ENCODE measurements at regions not wholly inside any gene's neighbourhood (a gene's known extent, or its start where the extent isn't known, plus 50 kb on each side); places are given as distances from the start of the nearest gene placed in this dataset.

- TF ChIP-seq ZNF513 (CRISPR knock-in tag; conservative IDR thresholded peaks at IDR 0.05), result no peak
These were observed 67.3 kb upstream of the COL13A1 start (continued) for GRCh38 chr10:69734416-69734796.

- POLR2A ChIA-PET, result no interaction called here
- in situ Hi-C loops (cut with HindIII; ENCODE audit: extremely low pct_ligation_motif_present, low pct_unique_long_range_greater_than_20kb) (no loop called here), intact Hi-C loops (cut with micrococcal nuclease; ENCODE audit: unreplicated experiment) (no loop called here)
- CTCF ChIA-PET (ENCODE audit: low intra/inter-chr PET ratio, low total read pairs), result no interaction called here
- DNase-seq (ENCODE audit: low spot score) (no peak), FAIRE-seq (no peak), ATAC-seq (no peak)
- Histone ChIP-seq H3K4me1 (ENCODE audit: insufficient read depth, low read length) (no peaks in the 10 kb centered on the region), H3K9me3 (ENCODE audit: low read length) (no peaks in the 10 kb centered on the region), H3K36me3 (replicated peaks in 1 of 2; ENCODE audit: control insufficient read depth in 1 of 2, insufficient read depth in 2 of 2, low read length in 2 of 2) (no peaks in the 10 kb centered on the region), H3K27me3 (ENCODE audit: control insufficient read depth in 1 of 2, insufficient read depth in 2 of 2, low read length in 2 of 2) (peaks cover 0 to 6% of the 10 kb centered on the region in 2 experiments; a peak in 4 of 5 replicates), H3K4me3 (replicated peaks in 1 of 3; ENCODE audit: insufficient read depth in 1 of 3, low read depth in 2 of 3, low read length in 3 of 3) (no peak overlapping the region), H3K4me2 (ENCODE audit: low read depth, low read length) (no peak overlapping the region), H3K27ac (ENCODE audit: extremely low read length, insufficient read depth, low read length) (no peak overlapping the region), H3K9ac (ENCODE audit: insufficient read depth, low read depth, low read length) (no peak overlapping the region), H3K79me2 (ENCODE audit: insufficient read depth, low read length) (no peaks in the 10 kb centered on the region), H4K20me1 (ENCODE audit: insufficient read depth, low read length) (no peaks in the 10 kb centered on the region), H2AFZ (ENCODE audit: low read length) (no peak overlapping the region)
- no TSS peak for BruUV-seq (replicated peaks)
- 14% methylated on average over 6 of the region's 9 CpGs for WGBS (ENCODE audit: low lambda C conversion rate)
- no peak for TF ChIP-seq ZNF720 (CRISPR knock-in tag; IDR thresholded peaks at IDR 0.05)
- TF ChIP-seq GATAD2A (CRISPR knock-in tag; IDR thresholded peaks at IDR 0.05), result no peak
- TF ChIP-seq ZNF704 (CRISPR knock-in tag; IDR thresholded peaks at IDR 0.05; ENCODE audit: borderline replicate concordance), result no peak
- no peak for TF ChIP-seq ZNF326 (CRISPR knock-in tag; IDR thresholded peaks at IDR 0.05; ENCODE audit: borderline replicate concordance)
- no peak for TF ChIP-seq NFE2L1 (CRISPR knock-in tag; IDR thresholded peaks at IDR 0.05; ENCODE audit: borderline replicate concordance)
- TF ChIP-seq ZNF784 (CRISPR knock-in tag; IDR thresholded peaks at IDR 0.05; ENCODE audit: borderline replicate concordance), result no peak
- no peak for TF ChIP-seq MTF1 (CRISPR knock-in tag; IDR thresholded peaks at IDR 0.05)
- no peak for TF ChIP-seq TP53 (CRISPR knock-in tag; conservative IDR thresholded peaks at IDR 0.05)
- TF ChIP-seq NR2F2 (IDR thresholded peaks at IDR 0.05; ENCODE audit: borderline replicate concordance, low read depth), result no peak
- no peak for TF ChIP-seq ZFYVE20 (CRISPR knock-in tag; IDR thresholded peaks at IDR 0.05; ENCODE audit: borderline replicate concordance, low read depth)
These were observed 66.8 kb upstream of the COL13A1 start for GRCh38 chr10:69734797-69735468.
